H9 (cell line): ENCODE measurements at regions not wholly inside any gene's neighbourhood (a gene's known extent, or its start where the extent isn't known, plus 50 kb on each side); places are given as distances from the start of the nearest gene placed in this dataset.

Source experiments
- DNase-seq: peaks from one replicate; pipeline ENCODE4 v3.0.0-alpha.2; 2017
- H2AFZ ChIP-seq: one replicate; pipeline ENCODE4 v1.6.1; 2013; ENCODE audit warnings: mild to moderate bottlenecking, low read length, control low read depth, moderate library complexity
- H2AK5ac ChIP-seq: 2 replicates; pipeline ENCODE4 v1.6.1; 2013; ENCODE audit warnings: low read length, control low read depth, mixed read lengths; ENCODE audit not compliant: insufficient read length
- H2BK120ac ChIP-seq: one replicate; pipeline ENCODE4 v1.6.1; 2013; ENCODE audit warnings: low read depth, mild to moderate bottlenecking, low read length, control low read depth, inconsistent platforms; ENCODE audit not compliant: poor library complexity, severe bottlenecking
- H2BK12ac ChIP-seq: 2 replicates; pipeline ENCODE4 v1.6.1; 2013; ENCODE audit warnings: low read length, control low read depth, mixed read lengths, low read depth; ENCODE audit not compliant: insufficient read length
- H2BK15ac ChIP-seq: 2 replicates; pipeline ENCODE4 v1.6.1; 2013; ENCODE audit warnings: low read depth, low read length, control low read depth
- H2BK20ac ChIP-seq: one replicate; pipeline ENCODE4 v1.6.1; 2013; ENCODE audit warnings: low read depth, mild to moderate bottlenecking, low read length, control low read depth, inconsistent platforms; ENCODE audit not compliant: poor library complexity, severe bottlenecking
- H2BK5ac ChIP-seq: 2 replicates; pipeline ENCODE4 v1.6.1; 2013; ENCODE audit warnings: low read length, control low read depth, mixed read lengths; ENCODE audit not compliant: insufficient read length
- H3K14ac ChIP-seq: 2 replicates; pipeline ENCODE4 v1.6.1; 2013; ENCODE audit warnings: low read length, control low read depth; ENCODE audit not compliant: insufficient read depth
- H3K18ac ChIP-seq: 2 replicates; pipeline ENCODE4 v1.6.1; 2013; ENCODE audit warnings: low read depth, mild to moderate bottlenecking, mixed read lengths, low read length, control low read depth; ENCODE audit not compliant: insufficient read length
- H3K23ac ChIP-seq: 2 replicates; pipeline ENCODE4 v1.6.1; 2013; ENCODE audit warnings: low read length, control low read depth, mixed read lengths, low read depth; ENCODE audit not compliant: insufficient read length
- H3K23me2 ChIP-seq: 2 replicates; pipeline ENCODE4 v1.6.1; 2013; ENCODE audit warnings: low read depth, mild to moderate bottlenecking, mixed read lengths, low read length, control low read depth; ENCODE audit not compliant: insufficient read length, poor library complexity, severe bottlenecking
- H3K27ac ChIP-seq: 2 replicates; pipeline ENCODE4 v1.5.1; 2013; ENCODE audit warnings: low read length, control low read depth, mixed read lengths, low read depth; ENCODE audit not compliant: insufficient read length
- H3K27me3 ChIP-seq: 2 replicates; pipeline ENCODE4 v1.6.1; 2013; ENCODE audit warnings: low read length, control low read depth, inconsistent platforms; ENCODE audit not compliant: insufficient read depth
- H3K4ac ChIP-seq: 2 replicates; pipeline ENCODE4 v1.6.1; 2013; ENCODE audit warnings: low read depth, mild to moderate bottlenecking, control low read depth, inconsistent platforms, low read length, moderate library complexity
- H3K4me1 ChIP-seq: 2 replicates; pipeline ENCODE4 v1.6.1; 2013; ENCODE audit warnings: low read length, control low read depth, inconsistent platforms; ENCODE audit not compliant: insufficient read depth
- H3K4me2 ChIP-seq: 2 replicates; pipeline ENCODE4 v1.6.1; 2013; ENCODE audit warnings: low read length, control low read depth, mixed read lengths; ENCODE audit not compliant: insufficient read length, insufficient read depth
- H3K56ac ChIP-seq: 2 replicates; pipeline ENCODE4 v1.6.1; 2013; ENCODE audit warnings: low read depth, mild to moderate bottlenecking, mixed read lengths, low read length, control low read depth; ENCODE audit not compliant: insufficient read length
- H3K79me1 ChIP-seq: 2 replicates; pipeline ENCODE4 v1.6.1; 2013; ENCODE audit warnings: low read depth, mild to moderate bottlenecking, moderate library complexity, low read length, control low read depth, inconsistent platforms; ENCODE audit not compliant: insufficient read depth, poor library complexity, severe bottlenecking
- H3K79me2 ChIP-seq: 2 replicates; pipeline ENCODE4 v1.6.1; 2013; ENCODE audit warnings: low read length, control low read depth, inconsistent platforms; ENCODE audit not compliant: insufficient read depth
- H3K9ac ChIP-seq: 2 replicates; pipeline ENCODE4 v1.6.1; 2013; ENCODE audit warnings: low read length, control low read depth, mixed read lengths; ENCODE audit not compliant: insufficient read length; ENCODE audit errors: extremely low read depth
- H3K9me3 ChIP-seq: one replicate; pipeline ENCODE4 v1.6.1; 2013; ENCODE audit warnings: low read depth, low read length, inconsistent platforms; ENCODE audit not compliant: control insufficient read depth
- H3T11ph ChIP-seq: one replicate; pipeline ENCODE4 v1.6.1; 2013; ENCODE audit warnings: mild to moderate bottlenecking, low read length, control low read depth, inconsistent platforms
- H4K20me1 ChIP-seq: one replicate; pipeline ENCODE4 v1.6.1; 2013; ENCODE audit not compliant: control insufficient read depth, insufficient read length, insufficient read depth
- H4K5ac ChIP-seq: 2 replicates; pipeline ENCODE4 v1.6.1; 2013; ENCODE audit warnings: low read depth, mild to moderate bottlenecking, mixed read lengths, low read length, control low read depth; ENCODE audit not compliant: insufficient read length
- H4K8ac ChIP-seq: replicated peaks from 2 replicates; pipeline ENCODE4 v1.6.1; 2013; ENCODE audit warnings: low read length, control low read depth, mixed read lengths, low read depth; ENCODE audit not compliant: insufficient read length
- H4K91ac ChIP-seq: 2 replicates; pipeline ENCODE4 v1.6.1; 2013; ENCODE audit warnings: low read depth, mild to moderate bottlenecking, moderate library complexity, mixed read lengths, low read length, control low read depth; ENCODE audit not compliant: insufficient read length
- H3K27ac Mint-ChIP-seq, 3 experiments: 2 replicates in 2 of 3; 3 replicates in 1 of 3; pipeline ENCODE4 v1.8.0; 2020 to 2021; ENCODE audit warnings: mixed read lengths in 3 of 3, mild to moderate bottlenecking in 1 of 3, moderate library complexity in 1 of 3
- H3K27me3 Mint-ChIP-seq: 2 replicates; pipeline ENCODE4 v1.8.0; 2021; ENCODE audit warnings: low read depth, mild to moderate bottlenecking, moderate library complexity, mixed read lengths
- H3K36me3 Mint-ChIP-seq, 3 experiments: 2 replicates in 2 of 3; 3 replicates in 1 of 3; pipeline ENCODE4 v1.8.0; 2020 to 2021; ENCODE audit warnings: low read depth in 3 of 3, mixed read lengths in 3 of 3; ENCODE audit not compliant: insufficient read depth in 1 of 3
- H3K4me1 Mint-ChIP-seq, 2 experiments: 2 replicates each; pipeline ENCODE4 v1.8.0; 2020; ENCODE audit warnings: mixed read lengths in 2 of 2
- H3K4me3 Mint-ChIP-seq, 2 experiments: 2 replicates in 1 of 2; 3 replicates in 1 of 2; pipeline ENCODE4 v1.8.0; 2020 to 2021; ENCODE audit warnings: mild to moderate bottlenecking in 2 of 2, mixed read lengths in 2 of 2, moderate library complexity in 1 of 2
- H3K9me3 Mint-ChIP-seq, 2 experiments: 2 replicates in 1 of 2; 3 replicates in 1 of 2; pipeline ENCODE4 v1.8.0; 2020; ENCODE audit warnings: mild to moderate bottlenecking in 2 of 2, mixed read lengths in 2 of 2, moderate library complexity in 1 of 2
- WGBS: extraction: QIAGEN DNeasy Blood & Tissue Kit; methylation state at CpG from one replicate; pipeline ENCODE4 v1.1.7; 2013; ENCODE audit warnings: missing lambda C conversion rate, low lambda C conversion rate, mixed read lengths; ENCODE audit not compliant: insufficient read length; ENCODE audit errors: extremely low coverage; 5-methylcytosine and 5-hydroxymethylcytosine counted together
- TF ChIP-seq, protein P1 (sequence below): fragments of 200-600 bp; sonication (generic); conservative IDR thresholded peaks from 3 replicates; pipeline ENCODE4 v1.8.0; 2021; ENCODE audit warnings: antibody characterized with exemption, mild to moderate bottlenecking

DNA sequence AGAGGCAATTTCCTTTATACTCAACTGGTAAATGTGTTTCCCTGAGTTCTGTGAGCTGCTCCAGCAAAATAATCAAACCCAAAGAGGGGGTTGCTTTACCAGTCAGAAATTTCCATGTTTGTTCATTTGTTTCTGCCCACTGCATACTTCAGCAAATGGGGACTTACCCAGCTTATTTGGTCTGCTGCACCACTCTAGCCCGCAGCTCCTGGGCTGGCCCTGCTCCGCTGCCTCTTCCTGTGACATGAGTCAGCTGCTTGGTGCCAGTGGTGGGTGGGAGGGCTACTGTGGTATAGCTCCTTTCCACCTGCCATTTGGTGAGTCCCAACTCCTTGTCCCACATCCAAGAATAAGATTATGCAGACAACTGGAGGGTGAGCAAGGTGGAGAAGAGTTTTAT lies 644.2 kb downstream of the MCTP2 start:
- no peak overlapping the region for H3K14ac ChIP-seq
- no peaks in the 10 kb centered on the region for H3K27me3 Mint-ChIP-seq
- no peak overlapping the region for H2AK5ac ChIP-seq
- H3K4ac ChIP-seq, result no peak overlapping the region
- H3K27ac ChIP-seq, result no peak overlapping the region
- no peak overlapping the region for H2AFZ ChIP-seq
- no peaks in the 10 kb centered on the region for H3K79me2 ChIP-seq
- H3K23me2 ChIP-seq, result no peaks in the 10 kb centered on the region
- H3K18ac ChIP-seq, result no peak overlapping the region
- no peaks in the 10 kb centered on the region for H3K79me1 ChIP-seq
- no peak overlapping the region for H2BK20ac ChIP-seq
- H2BK5ac ChIP-seq, result no peak overlapping the region
- no peak overlapping the region for H3K56ac ChIP-seq
- H4K8ac ChIP-seq, result no peak overlapping the region
- no peak overlapping the region for H2BK15ac ChIP-seq
- no peak overlapping the region for H2BK12ac ChIP-seq
- no peak overlapping the region for H3K9ac ChIP-seq
- TF ChIP-seq, protein P1, sequence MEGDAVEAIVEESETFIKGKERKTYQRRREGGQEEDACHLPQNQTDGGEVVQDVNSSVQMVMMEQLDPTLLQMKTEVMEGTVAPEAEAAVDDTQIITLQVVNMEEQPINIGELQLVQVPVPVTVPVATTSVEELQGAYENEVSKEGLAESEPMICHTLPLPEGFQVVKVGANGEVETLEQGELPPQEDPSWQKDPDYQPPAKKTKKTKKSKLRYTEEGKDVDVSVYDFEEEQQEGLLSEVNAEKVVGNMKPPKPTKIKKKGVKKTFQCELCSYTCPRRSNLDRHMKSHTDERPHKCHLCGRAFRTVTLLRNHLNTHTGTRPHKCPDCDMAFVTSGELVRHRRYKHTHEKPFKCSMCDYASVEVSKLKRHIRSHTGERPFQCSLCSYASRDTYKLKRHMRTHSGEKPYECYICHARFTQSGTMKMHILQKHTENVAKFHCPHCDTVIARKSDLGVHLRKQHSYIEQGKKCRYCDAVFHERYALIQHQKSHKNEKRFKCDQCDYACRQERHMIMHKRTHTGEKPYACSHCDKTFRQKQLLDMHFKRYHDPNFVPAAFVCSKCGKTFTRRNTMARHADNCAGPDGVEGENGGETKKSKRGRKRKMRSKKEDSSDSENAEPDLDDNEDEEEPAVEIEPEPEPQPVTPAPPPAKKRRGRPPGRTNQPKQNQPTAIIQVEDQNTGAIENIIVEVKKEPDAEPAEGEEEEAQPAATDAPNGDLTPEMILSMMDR, result no peak
- H2BK120ac ChIP-seq, result no peak overlapping the region
- no peaks in the 10 kb centered on the region for H3K4me1 Mint-ChIP-seq
- H3K4me3 Mint-ChIP-seq, result no peak overlapping the region
- no peak overlapping the region for H3K4me2 ChIP-seq
- H3K36me3 Mint-ChIP-seq, result peaks cover 2 to 4% (median 3%) of the 10 kb centered on the region in 3 experiments
- no peaks in the 10 kb centered on the region for H4K20me1 ChIP-seq
- no peak overlapping the region for H3K23ac ChIP-seq
- no peak overlapping the region for H4K5ac ChIP-seq
- H3K4me1 ChIP-seq, result no peaks in the 10 kb centered on the region
- DNase-seq, result no peak
- no peaks in the 10 kb centered on the region for H3K27me3 ChIP-seq
- H3K9me3 ChIP-seq, result no peaks in the 10 kb centered on the region
- no peak overlapping the region for H4K91ac ChIP-seq
- whole genome bisulfite sequencing, result no CpG with 5 or more reads among the region's 2 CpGs
- H3K27ac Mint-ChIP-seq, result no peak overlapping the region
- H3T11ph ChIP-seq, result no peak overlapping the region
- peaks cover 11 to 19% of the 10 kb centered on the region in 2 experiments for H3K9me3 Mint-ChIP-seq
